KMS-11 (cell line): ENCODE measurements at regions not wholly inside any gene's neighbourhood (a gene's known extent, or its start where the extent isn't known, plus 50 kb on each side); places are given as distances from the start of the nearest gene placed in this dataset.
"Not testable (repeated sequence)": the region's sequence is repeated elsewhere in the genome, so short reads cannot be mapped to it uniquely, and the experiment has no call there.

ENCODE experiments used
- H2AFZ ChIP-seq: fragments of 200-600 bp; sonication (generic); 2 replicates; pipeline ENCODE4 v1.6.1; 2016; ENCODE audit warnings: antibody characterized with exemption, mixed run types, low read depth
- H3K27ac ChIP-seq: fragments of 200-600 bp; sonication (generic); 2 replicates; pipeline ENCODE4 v1.6.1; 2016; ENCODE audit warnings: mild to moderate bottlenecking, mixed run types
- H3K27me3 ChIP-seq: fragments of 200-600 bp; sonication (generic); 2 replicates; pipeline ENCODE4 v1.6.1; 2017; ENCODE audit warnings: mild to moderate bottlenecking, low read depth, mixed run types, moderate library complexity; ENCODE audit not compliant: insufficient read depth
- H3K36me3 ChIP-seq: fragments of 200-600 bp; sonication (generic); 2 replicates; pipeline ENCODE4 v1.6.1; 2017; ENCODE audit warnings: mild to moderate bottlenecking, mixed run types; ENCODE audit not compliant: insufficient read depth
- H3K4me1 ChIP-seq: fragments of 200-600 bp; sonication (generic); 2 replicates; pipeline ENCODE4 v1.6.1; 2016; ENCODE audit warnings: mild to moderate bottlenecking, low read depth, mixed run types; ENCODE audit not compliant: poor library complexity, severe bottlenecking
- H3K4me2 ChIP-seq: fragments of 200-600 bp; sonication (generic); 2 replicates; pipeline ENCODE4 v1.7.0; 2016; ENCODE audit warnings: mild to moderate bottlenecking, mixed run types
- H3K4me3 ChIP-seq: fragments of 200-600 bp; sonication (generic); IDR thresholded peaks from 2 replicates; pipeline ENCODE4 v1.6.1; 2017; ENCODE audit warnings: low read depth, low read length, mixed read lengths; ENCODE audit not compliant: insufficient read depth
- H3K79me2 ChIP-seq: fragments of 200-600 bp; sonication (generic); 2 replicates; pipeline ENCODE4 v1.6.1; 2016; ENCODE audit warnings: low read depth, mixed run types; ENCODE audit not compliant: insufficient read depth
- H3K9ac ChIP-seq: fragments of 200-600 bp; sonication (generic); 2 replicates; pipeline ENCODE4 v1.6.1; 2016; ENCODE audit warnings: mild to moderate bottlenecking, mixed run types
- H4K20me1 ChIP-seq: fragments of 200-600 bp; sonication (generic); 2 replicates; pipeline ENCODE4 v1.6.1; 2016; ENCODE audit warnings: mild to moderate bottlenecking, mixed run types; ENCODE audit not compliant: insufficient read depth
- CTCF ChIP-seq: fragments of 200-600 bp; sonication (generic); conservative IDR thresholded peaks from 2 replicates; pipeline ENCODE4 v1.6.1; 2017; ENCODE audit warnings: low read depth, mild to moderate bottlenecking, antibody characterized with exemption, low read length, moderate library complexity, mixed read lengths

DNA sequence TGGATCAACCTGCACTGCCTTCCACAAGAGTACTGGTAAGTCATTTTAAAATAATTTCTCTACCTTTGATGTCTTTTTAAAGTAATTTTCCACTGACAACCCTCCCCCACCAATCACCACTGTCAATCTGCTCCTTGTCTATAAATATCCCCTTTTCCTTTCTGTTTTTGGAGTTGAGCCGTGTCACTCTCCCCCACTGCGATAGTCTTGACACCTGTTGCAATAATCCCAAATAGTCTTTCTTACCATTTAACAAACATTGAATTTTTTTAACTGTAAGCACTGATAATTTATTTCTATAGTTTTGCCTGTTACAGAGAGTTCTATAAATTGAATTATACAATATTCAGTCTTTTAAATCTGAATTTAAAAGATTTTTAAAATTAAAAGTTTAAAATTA lies 420.9 kb downstream of the COL11A1 start:
- no peak overlapping the region for H3K4me3 ChIP-seq
- H3K4me1 ChIP-seq, result no peaks in the 10 kb centered on the region
- no peak overlapping the region for H2AFZ ChIP-seq
- no peaks in the 10 kb centered on the region for H3K79me2 ChIP-seq
- H4K20me1 ChIP-seq, result no peaks in the 10 kb centered on the region
- no peaks in the 10 kb centered on the region for H3K36me3 ChIP-seq
- no peak overlapping the region for H3K9ac ChIP-seq
- no peak for TF ChIP-seq CTCF
- H3K27me3 ChIP-seq, result no peaks in the 10 kb centered on the region
- H3K27ac ChIP-seq, result no peak overlapping the region
- no peak overlapping the region for H3K4me2 ChIP-seq

GRCh38 chr1:102661481-102661880 lies 446.8 kb downstream of the COL11A1 start:
- Histone ChIP-seq H3K27me3 (no peaks in the 10 kb centered on the region), H3K79me2 (no peaks in the 10 kb centered on the region), H3K27ac (no peak overlapping the region), H3K36me3 (no peaks in the 10 kb centered on the region), H3K4me1 (no peaks in the 10 kb centered on the region), H3K4me3 (no peak overlapping the region), H2AFZ (no peak overlapping the region), H4K20me1 (no peaks in the 10 kb centered on the region), H3K9ac (no peak overlapping the region), H3K4me2 (no peak overlapping the region)
- TF ChIP-seq CTCF, result no peak

DNA sequence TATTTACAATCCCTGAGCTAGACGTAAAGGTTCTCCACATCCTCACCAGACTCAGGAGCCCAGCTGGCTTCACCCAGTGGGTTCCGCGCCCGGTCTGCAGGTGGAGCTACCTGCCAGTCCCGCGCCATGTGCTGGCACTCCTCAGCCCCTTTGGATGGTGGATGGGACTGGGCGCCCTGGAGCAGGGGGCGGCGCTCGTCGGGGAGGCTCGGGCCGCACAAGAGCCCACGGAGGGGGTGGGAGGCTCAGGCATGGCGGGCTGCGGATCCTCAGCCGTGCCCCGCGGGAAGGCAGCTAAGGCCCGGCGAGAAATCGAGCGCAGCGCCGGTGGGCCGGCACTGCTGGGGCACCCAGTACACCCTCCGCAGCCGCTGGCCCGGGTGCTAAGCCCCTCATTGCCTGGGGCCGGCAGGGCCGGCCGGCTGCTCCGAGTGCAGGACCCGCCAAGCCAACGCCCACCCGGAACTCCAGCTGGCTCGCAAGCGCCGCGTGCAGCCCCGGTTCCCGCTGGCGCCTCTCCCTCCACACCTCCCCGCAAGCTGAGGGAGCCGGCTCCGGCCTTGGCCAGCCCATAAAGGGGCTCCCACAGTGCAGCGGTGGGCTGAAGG lies 448.3 kb downstream of the COL11A1 start:
- H3K4me1 ChIP-seq, H3K4me3 ChIP-seq, H4K20me1 ChIP-seq, H3K36me3 ChIP-seq, H3K4me2 ChIP-seq, H2AFZ ChIP-seq, H3K27ac ChIP-seq, H3K9ac ChIP-seq, H3K27me3 ChIP-seq, H3K79me2 ChIP-seq: not testable (repeated sequence)

DNA sequence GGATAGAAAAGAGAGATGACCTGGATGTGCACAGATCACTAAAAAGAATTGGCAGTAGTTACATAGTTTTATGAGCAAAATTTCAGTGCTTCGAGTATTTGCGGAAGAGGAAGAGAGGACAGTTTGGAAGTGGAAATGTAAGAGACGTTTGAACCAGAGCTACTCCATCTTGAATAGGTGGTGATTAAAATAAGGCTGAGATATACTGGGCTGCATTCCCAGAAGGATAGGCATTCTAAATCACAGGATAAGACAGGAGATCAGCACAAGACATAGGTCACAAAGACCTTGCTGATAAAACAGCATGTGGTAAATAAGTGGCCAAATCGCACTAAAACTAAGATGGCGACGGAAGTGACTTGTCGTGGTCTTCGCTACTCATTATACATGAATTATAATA lies 453.3 kb downstream of the COL11A1 start:
- H3K79me2 ChIP-seq, result no peaks in the 10 kb centered on the region
- no peaks in the 10 kb centered on the region for H4K20me1 ChIP-seq
- no peak for TF ChIP-seq CTCF
- no peak overlapping the region for H2AFZ ChIP-seq
- no peaks in the 10 kb centered on the region for H3K36me3 ChIP-seq
- H3K4me2 ChIP-seq, result no peak overlapping the region
- no peak overlapping the region for H3K4me3 ChIP-seq
- no peak overlapping the region for H3K9ac ChIP-seq
- no peaks in the 10 kb centered on the region for H3K4me1 ChIP-seq
- H3K27ac ChIP-seq, result no peak overlapping the region
- no peaks in the 10 kb centered on the region for H3K27me3 ChIP-seq

GRCh38 chr1:102640872-102641271 lies 467.4 kb downstream of the COL11A1 start:
- Histone ChIP-seq H3K4me3 (no peak overlapping the region), H3K9ac (no peak overlapping the region), H3K27ac (no peak overlapping the region), H3K4me2 (no peak overlapping the region), H2AFZ (no peak overlapping the region), H3K79me2 (no peaks in the 10 kb centered on the region), H3K4me1 (no peaks in the 10 kb centered on the region), H4K20me1 (no peaks in the 10 kb centered on the region), H3K36me3 (no peaks in the 10 kb centered on the region), H3K27me3 (no peaks in the 10 kb centered on the region)
- no peak for TF ChIP-seq CTCF
